NCI-H2107 treated with DMSO at 0.1 percent for 48 hours (cell line): ENCODE measurements at regions not wholly inside any gene's neighbourhood (a gene's known extent, or its start where the extent isn't known, plus 50 kb on each side); places are given as distances from the start of the nearest gene placed in this dataset.

Experiments
- DNase-seq: peaks from one replicate; lab custom pipeline; 2025; ENCODE audit not compliant: unreplicated experiment; lab: John Stamatoyannopoulos, UW

GRCh38 chr2:156165742-156166141 lies 166.8 kb downstream of the NR4A2 start:
- no peak for DNase-seq

GRCh38 chr2:156164091-156164720 lies 168.3 kb downstream of the NR4A2 start:
- no peak for DNase-seq

GRCh38 chr2:156158808-156159207 lies 173.7 kb downstream of the NR4A2 start:
- no peak for DNase-seq

- no peak for DNase-seq
Observed at GRCh38 chr2:156157670-156158069, 174.9 kb downstream of the NR4A2 start.

- no peak for DNase-seq
Observed at GRCh38 chr2:156156580-156156979, 175.9 kb downstream of the NR4A2 start.

- no peak for DNase-seq
Observed at GRCh38 chr2:156155319-156155718, 177.2 kb downstream of the NR4A2 start.

GRCh38 chr2:156151351-156151750 lies 181.2 kb downstream of the NR4A2 start:
- no peak for DNase-seq

GRCh38 chr2:156147594-156148330 lies 184.8 kb downstream of the NR4A2 start:
- no peak for DNase-seq

GRCh38 chr2:156145976-156146375 lies 186.5 kb downstream of the NR4A2 start:
- DNase-seq = no peak

- no peak for DNase-seq
Observed at GRCh38 chr2:156145469-156145868, 187.1 kb downstream of the NR4A2 start.

GRCh38 chr2:156136566-156136965 lies 196.0 kb downstream of the NR4A2 start:
- no peak for DNase-seq

GRCh38 chr2:156134887-156135286 lies 197.6 kb downstream of the NR4A2 start:
- no peak for DNase-seq

GRCh38 chr2:156132941-156133340 lies 199.6 kb downstream of the NR4A2 start:
- no peak for DNase-seq

GRCh38 chr2:156132130-156132529 lies 200.4 kb downstream of the NR4A2 start:
- DNase-seq = no peak

GRCh38 chr2:156129227-156129626 lies 203.3 kb downstream of the NR4A2 start:
- no peak for DNase-seq

- no peak for DNase-seq
Observed at GRCh38 chr2:156125018-156125417, 207.5 kb downstream of the NR4A2 start.

- no peak for DNase-seq
Observed at GRCh38 chr2:156124458-156124857, 208.1 kb downstream of the NR4A2 start.

- no peak for DNase-seq
Observed at GRCh38 chr2:156118753-156119416, 213.6 kb downstream of the NR4A2 start.

- DNase-seq = no peak
Observed at GRCh38 chr2:156116113-156116512, 216.4 kb downstream of the NR4A2 start.

- DNase-seq = no peak
Observed at GRCh38 chr2:156115338-156115737, 217.2 kb downstream of the NR4A2 start.

- no peak for DNase-seq
Observed at GRCh38 chr2:156112323-156112722, 220.2 kb downstream of the NR4A2 start.

GRCh38 chr2:156110890-156111289 lies 221.6 kb downstream of the NR4A2 start:
- DNase-seq = no peak
